HCT116 (cell line): ENCODE measurements at regions not wholly inside any gene's neighbourhood (a gene's known extent, or its start where the extent isn't known, plus 50 kb on each side); places are given as distances from the start of the nearest gene placed in this dataset.

ENCODE experiments used
- ATAC-seq: fragments of 200-7000 bp; cut with Tn5 transposase; 2 replicates; pipeline ENCODE4 v1.9.1; 2020; ENCODE audit warnings: mild to moderate bottlenecking, moderate library complexity
- BruUV-seq: library from RNA; stranded (reverse); fragments of 400-500 nt; replicated peaks from 2 replicates; lab custom pipeline; 2021; lab: Mats Ljungman, UMichigan
- CTCF ChIA-PET: fragments of 300-600 bp; sonication (Branson Sonifier 250); formaldehyde crosslinking; loops from one replicate; lab custom pipeline; 2021; ENCODE audit warnings: antibody characterized with exemption; lab: Charles Lee
- POLR2A ChIA-PET: fragments of 300-600, 350-600 bp; sonication (Branson Sonifier 250); formaldehyde crosslinking; loops from one replicate; lab custom pipeline; 2021; ENCODE audit warnings: antibody characterized with exemption; lab: Charles Lee
- RAD21 ChIA-PET, 2 experiments: fragments of 300-600 bp; sonication (Branson Sonifier 250); formaldehyde crosslinking; loops; one replicate each; lab custom pipeline; 2023; ENCODE audit warnings: low total read pairs in 2 of 2; ENCODE audit not compliant: uncharacterized antibody in 2 of 2, unreplicated experiment in 2 of 2, low non-redundant PET in 1 of 2; lab: Charles Lee
- DNase-seq: peaks from one replicate; pipeline ENCODE4 v3.0.0-alpha.2; 2010; ENCODE audit warnings: low read depth, low spot score
- H2AFZ ChIP-seq: fragments of 200-600 bp; shearing (Covaris generic), sonication (generic); 2 replicates; pipeline ENCODE4 v1.6.1; 2017; ENCODE audit warnings: low read depth, mixed run types, mixed read lengths, antibody characterized with exemption, low read length; ENCODE audit not compliant: poor library complexity, severe bottlenecking
- H3K27ac ChIP-seq: 2 replicates; pipeline ENCODE4 v1.5.1; 2012; ENCODE audit warnings: low read depth, low read length
- H3K27me3 ChIP-seq: fragments of 200-600 bp; sonication (generic); 2 replicates; pipeline ENCODE4 v1.6.1; 2016; ENCODE audit warnings: mixed run types, low read length, mixed read lengths; ENCODE audit not compliant: insufficient read depth
- H3K36me3 ChIP-seq, 2 experiments: fragments of 200-500 bp in 1 of 2; fragments of 200-600 bp in 1 of 2; sonication (Bioruptor generic) in 1 of 2; sonication (generic) in 1 of 2; 2 replicates each; pipeline versions ENCODE4 v1.5.1 to v1.6.1; 2014 to 2016; ENCODE audit warnings: low read length in 2 of 2, inconsistent platforms in 1 of 2, mixed read lengths in 1 of 2, mixed run types in 1 of 2; ENCODE audit not compliant: insufficient read depth in 2 of 2, control insufficient read depth in 1 of 2
- H3K4me1 ChIP-seq, 2 experiments: fragments of 200-600 bp in 1 of 2; sonication (generic) in 1 of 2; 2 replicates each; pipeline versions ENCODE4 v1.5.1 to v1.6.1; 2012 to 2017; ENCODE audit warnings: low read length in 2 of 2, inconsistent platforms in 1 of 2, mild to moderate bottlenecking in 1 of 2, mixed read lengths in 1 of 2, mixed run types in 1 of 2, moderate library complexity in 1 of 2; ENCODE audit not compliant: insufficient read depth in 2 of 2, control insufficient read depth in 1 of 2
- H3K4me2 ChIP-seq: fragments of 200-600 bp; sonication (generic); 2 replicates; pipeline ENCODE4 v1.6.1; 2017; ENCODE audit warnings: mixed run types, low read length, mixed read lengths
- H3K4me3 ChIP-seq, 2 experiments: fragments of 200-600 bp in 1 of 2; sonication (generic) in 1 of 2; replicated peaks in 1 of 2; 2 replicates each; pipeline ENCODE4 v1.5.1; 2011 to 2016; ENCODE audit warnings: low read length in 2 of 2, control low read depth in 1 of 2, low read depth in 1 of 2, mild to moderate bottlenecking in 1 of 2, mixed read lengths in 1 of 2, mixed run types in 1 of 2
- H3K79me2 ChIP-seq: fragments of 200-600 bp; sonication (generic); 2 replicates; pipeline ENCODE4 v1.6.1; 2017; ENCODE audit warnings: mild to moderate bottlenecking, mixed run types, low read length, moderate library complexity, mixed read lengths; ENCODE audit not compliant: insufficient read depth
- H3K9ac ChIP-seq: fragments of 200-600 bp; sonication (generic); 2 replicates; pipeline ENCODE4 v1.6.1; 2016; ENCODE audit warnings: low read length, mixed read lengths
- H3K9me2 ChIP-seq: fragments of 200-600 bp; sonication (generic), shearing (Covaris generic); 2 replicates; pipeline ENCODE4 v1.6.1; 2017; ENCODE audit warnings: mixed run types, mild to moderate bottlenecking, moderate library complexity; ENCODE audit not compliant: insufficient read depth
- H3K9me3 ChIP-seq, 2 experiments: fragments of 200-500 bp in 1 of 2; fragments of 200-600 bp in 1 of 2; sonication (Bioruptor generic) in 1 of 2; sonication (generic) in 1 of 2; 2 replicates each; pipeline ENCODE4 v1.6.1; 2014 to 2017; ENCODE audit warnings: low read length in 2 of 2, mixed read lengths in 2 of 2, inconsistent platforms in 1 of 2, low read depth in 1 of 2, mild to moderate bottlenecking in 1 of 2, mixed run types in 1 of 2, moderate library complexity in 1 of 2; ENCODE audit not compliant: control insufficient read depth in 1 of 2, insufficient read depth in 1 of 2
- H4K20me1 ChIP-seq: fragments of 200-600 bp; sonication (generic), shearing (Covaris generic); 2 replicates; pipeline ENCODE4 v1.6.1; 2017; ENCODE audit warnings: mixed run types, mild to moderate bottlenecking, moderate library complexity; ENCODE audit not compliant: insufficient read depth
- CEBPB ChIP-seq: IDR thresholded peaks from 2 replicates; pipeline ENCODE4 v1.6.1; 2012; ENCODE audit warnings: low read depth
- CTCF ChIP-seq, 3 experiments: fragments of 200-600 bp in 1 of 3; sonication (generic) in 1 of 3; IDR thresholded peaks in 2 of 3; conservative IDR thresholded peaks in 1 of 3; 2 replicates each; pipeline ENCODE4 v1.5.1; 2012 to 2017; ENCODE audit warnings: low read depth in 2 of 3, low read length in 2 of 3, antibody characterized with exemption in 1 of 3, borderline replicate concordance in 1 of 3, control low read depth in 1 of 3, mild to moderate bottlenecking in 1 of 3, mixed read lengths in 1 of 3, mixed run types in 1 of 3, moderate library complexity in 1 of 3; ENCODE audit not compliant: insufficient read depth in 1 of 3
- EGR1 ChIP-seq: IDR thresholded peaks from 2 replicates; pipeline ENCODE4 v1.6.1; 2012; ENCODE audit warnings: low read depth
- ELF1 ChIP-seq: IDR thresholded peaks from 2 replicates; pipeline ENCODE4 v1.6.1; 2012; ENCODE audit warnings: low read depth, borderline replicate concordance
- EZH2 ChIP-seq: fragments of 200-600 bp; sonication (generic); IDR thresholded peaks from 2 replicates; pipeline ENCODE4 v1.6.1; 2017; ENCODE audit warnings: antibody characterized with exemption, mixed run types
- EZH2phosphoT487 ChIP-seq: fragments of 200-600 bp; IDR thresholded peaks from 2 replicates; pipeline ENCODE4 v1.6.1; 2018; ENCODE audit warnings: antibody characterized with exemption, borderline replicate concordance
- FOSL1 ChIP-seq: IDR thresholded peaks from 2 replicates; pipeline ENCODE4 v1.6.1; 2012; ENCODE audit warnings: low read depth
- JUND ChIP-seq: IDR thresholded peaks from 2 replicates; pipeline ENCODE4 v1.6.1; 2012
- POLR2A ChIP-seq: IDR thresholded peaks from 2 replicates; pipeline ENCODE4 v1.7.0; 2011; ENCODE audit warnings: borderline replicate concordance; ENCODE audit not compliant: insufficient read depth, insufficient read length; ENCODE audit errors: extremely low read depth
- SIN3A ChIP-seq: IDR thresholded peaks from 2 replicates; pipeline ENCODE4 v1.6.1; 2012; ENCODE audit warnings: low read depth
- SRF ChIP-seq: IDR thresholded peaks from 2 replicates; pipeline ENCODE4 v1.6.1; 2012; ENCODE audit warnings: low read depth
- TCF7L2 ChIP-seq: IDR thresholded peaks from 2 replicates; pipeline ENCODE4 v1.7.0; 2011; ENCODE audit warnings: borderline replicate concordance, inconsistent platforms; ENCODE audit not compliant: insufficient read depth, insufficient read length; ENCODE audit errors: extremely low read depth
- YY1 ChIP-seq: IDR thresholded peaks from 2 replicates; pipeline ENCODE4 v1.6.1; 2011; ENCODE audit warnings: low read length, low read depth, moderate library complexity, mild to moderate bottlenecking; ENCODE audit not compliant: insufficient replicate concordance; ENCODE audit errors: extremely low read depth
- ZNF274 ChIP-seq: fragments of 200-500 bp; sonication (Bioruptor generic); IDR thresholded peaks from 2 replicates; pipeline ENCODE4 v1.6.1; 2014; ENCODE audit warnings: mild to moderate bottlenecking, low read depth, low read length, inconsistent platforms
- intact Hi-C: fragments of 100-400 bp; cut with micrococcal nuclease; formaldehyde crosslinking; loops from 2 replicates; pipeline ENCODE4 v1.10.0; 2022

- H3K4me2 ChIP-seq = no peak overlapping the region
- no peaks in the 10 kb centered on the region for H3K36me3 ChIP-seq
- POLR2A ChIA-PET = no interaction called here
- TF ChIP-seq JUND = no peak
- no peak for TF ChIP-seq EZH2phosphoT487
- no peak for TF ChIP-seq CEBPB
- no peak for TF ChIP-seq ELF1
- TF ChIP-seq EGR1 = no peak
- no peak for TF ChIP-seq POLR2A
- no peak for TF ChIP-seq SIN3A
- TF ChIP-seq ZNF274 = no peak
- TF ChIP-seq EZH2 = no peak
- no peak for TF ChIP-seq TCF7L2
- no peak for TF ChIP-seq CTCF (IDR thresholded peaks at IDR 0.05 in 2 of 3, conservative IDR thresholded peaks at IDR 0.05 in 1 of 3; ENCODE audit: borderline replicate concordance in 1 of 3, insufficient read depth in 1 of 3, low read depth in 2 of 3, low read length in 2 of 3)
- TF ChIP-seq YY1 = no peak
- no peak for TF ChIP-seq SRF
- TF ChIP-seq FOSL1 = no peak
- TF ChIP-seq, all 23 proteins: peak for 0
- H3K27me3 ChIP-seq = no peaks in the 10 kb centered on the region
- no peaks in the 10 kb centered on the region for H4K20me1 ChIP-seq
- H3K9me3 ChIP-seq = no peaks in the 10 kb centered on the region
- H3K4me3 ChIP-seq = no peak overlapping the region
- no peaks in the 10 kb centered on the region for H3K9me2 ChIP-seq
- BruUV-seq = no TSS peak
- H3K79me2 ChIP-seq = no peaks in the 10 kb centered on the region
- no peak overlapping the region for H3K27ac ChIP-seq
- H2AFZ ChIP-seq = no peak overlapping the region
- RAD21 ChIA-PET = no interaction called here
- no peak for DNase-seq
- H3K9ac ChIP-seq = no peak overlapping the region
- H3K4me1 ChIP-seq = no peaks in the 10 kb centered on the region
- intact Hi-C loops = no loop called here
- CTCF ChIA-PET = no interaction called here
- ATAC-seq = no peak
Observed at GRCh38 chr12:17134315-17134714, 528.4 kb upstream of the LMO3 start.
